Prostate gland (tissue), 2 donors: ENCODE measurements at regions not wholly inside any gene's neighbourhood (a gene's known extent, or its start where the extent isn't known, plus 50 kb on each side); places are given as distances from the start of the nearest gene placed in this dataset.

Source experiments
- POLR2A ChIP-seq: fragments of 450-650 bp; IDR thresholded peaks from one replicate; pipeline ENCODE4 v1.6.1; 2016; ENCODE audit warnings: antibody characterized with exemption, mild to moderate bottlenecking
- TF ChIP-seq, protein P1 (sequence below), 4 experiments: fragments of 200-600 bp in 2 of 4; fragments of 450-650 bp in 2 of 4; sonication (generic) in 2 of 4; IDR thresholded peaks; 1 replicate in 3 of 4; 2 replicates in 1 of 4; pipeline ENCODE4 v1.5.1; 2016 to 2019; ENCODE audit warnings: antibody characterized with exemption in 4 of 4, mild to moderate bottlenecking in 2 of 4, moderate library complexity in 2 of 4

DNA sequence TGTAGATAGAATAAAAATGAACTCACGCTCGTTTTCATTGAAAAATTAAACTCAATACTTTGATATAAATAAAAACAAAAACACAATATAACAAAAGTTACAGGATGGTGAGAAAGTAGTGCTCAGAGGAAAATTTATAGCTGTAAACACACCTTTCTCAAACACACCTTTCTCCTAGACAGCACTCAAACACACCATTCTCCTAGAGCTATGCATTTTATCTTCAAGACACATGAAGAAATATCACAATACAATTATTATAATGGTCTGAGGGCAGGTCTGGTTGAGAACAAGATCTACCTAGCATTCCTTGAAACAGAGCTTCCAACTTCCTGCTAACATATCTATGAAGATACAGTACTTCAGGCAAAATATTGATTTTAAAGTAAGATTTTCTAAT, 183.4 kb upstream of the NBEA start:
- TF ChIP-seq, protein P1, sequence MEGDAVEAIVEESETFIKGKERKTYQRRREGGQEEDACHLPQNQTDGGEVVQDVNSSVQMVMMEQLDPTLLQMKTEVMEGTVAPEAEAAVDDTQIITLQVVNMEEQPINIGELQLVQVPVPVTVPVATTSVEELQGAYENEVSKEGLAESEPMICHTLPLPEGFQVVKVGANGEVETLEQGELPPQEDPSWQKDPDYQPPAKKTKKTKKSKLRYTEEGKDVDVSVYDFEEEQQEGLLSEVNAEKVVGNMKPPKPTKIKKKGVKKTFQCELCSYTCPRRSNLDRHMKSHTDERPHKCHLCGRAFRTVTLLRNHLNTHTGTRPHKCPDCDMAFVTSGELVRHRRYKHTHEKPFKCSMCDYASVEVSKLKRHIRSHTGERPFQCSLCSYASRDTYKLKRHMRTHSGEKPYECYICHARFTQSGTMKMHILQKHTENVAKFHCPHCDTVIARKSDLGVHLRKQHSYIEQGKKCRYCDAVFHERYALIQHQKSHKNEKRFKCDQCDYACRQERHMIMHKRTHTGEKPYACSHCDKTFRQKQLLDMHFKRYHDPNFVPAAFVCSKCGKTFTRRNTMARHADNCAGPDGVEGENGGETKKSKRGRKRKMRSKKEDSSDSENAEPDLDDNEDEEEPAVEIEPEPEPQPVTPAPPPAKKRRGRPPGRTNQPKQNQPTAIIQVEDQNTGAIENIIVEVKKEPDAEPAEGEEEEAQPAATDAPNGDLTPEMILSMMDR (IDR thresholded peaks at IDR 0.05): no peak
- TF ChIP-seq POLR2A: no peak
